Esophagus squamous epithelium (tissue), 4 donors: ENCODE measurements at regions not wholly inside any gene's neighbourhood (a gene's known extent, or its start where the extent isn't known, plus 50 kb on each side); places are given as distances from the start of the nearest gene placed in this dataset.

Source experiments
- POLR2A ChIP-seq, 4 donors: fragments of 450-650 bp; IDR thresholded peaks; one replicate each; pipeline ENCODE4 v1.6.1; 2017; ENCODE audit warnings: antibody characterized with exemption in 4 of 4, mild to moderate bottlenecking in 4 of 4, moderate library complexity in 3 of 4
- TF ChIP-seq, protein P1 (sequence below), 6 experiments: fragments of 450-650 bp in 4 of 6; fragments of 200-600 bp in 2 of 6; sonication (generic) in 2 of 6; IDR thresholded peaks; one replicate each; pipeline ENCODE4 v1.5.1; 2016 to 2019; ENCODE audit warnings: antibody characterized with exemption in 6 of 6, mild to moderate bottlenecking in 4 of 6, moderate library complexity in 4 of 6

- TF ChIP-seq, protein P1, sequence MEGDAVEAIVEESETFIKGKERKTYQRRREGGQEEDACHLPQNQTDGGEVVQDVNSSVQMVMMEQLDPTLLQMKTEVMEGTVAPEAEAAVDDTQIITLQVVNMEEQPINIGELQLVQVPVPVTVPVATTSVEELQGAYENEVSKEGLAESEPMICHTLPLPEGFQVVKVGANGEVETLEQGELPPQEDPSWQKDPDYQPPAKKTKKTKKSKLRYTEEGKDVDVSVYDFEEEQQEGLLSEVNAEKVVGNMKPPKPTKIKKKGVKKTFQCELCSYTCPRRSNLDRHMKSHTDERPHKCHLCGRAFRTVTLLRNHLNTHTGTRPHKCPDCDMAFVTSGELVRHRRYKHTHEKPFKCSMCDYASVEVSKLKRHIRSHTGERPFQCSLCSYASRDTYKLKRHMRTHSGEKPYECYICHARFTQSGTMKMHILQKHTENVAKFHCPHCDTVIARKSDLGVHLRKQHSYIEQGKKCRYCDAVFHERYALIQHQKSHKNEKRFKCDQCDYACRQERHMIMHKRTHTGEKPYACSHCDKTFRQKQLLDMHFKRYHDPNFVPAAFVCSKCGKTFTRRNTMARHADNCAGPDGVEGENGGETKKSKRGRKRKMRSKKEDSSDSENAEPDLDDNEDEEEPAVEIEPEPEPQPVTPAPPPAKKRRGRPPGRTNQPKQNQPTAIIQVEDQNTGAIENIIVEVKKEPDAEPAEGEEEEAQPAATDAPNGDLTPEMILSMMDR (IDR thresholded peaks at IDR 0.05), result no peak
- TF ChIP-seq POLR2A (IDR thresholded peaks at IDR 0.05), result no peak
These were observed 98.1 kb downstream of the YTHDF1 start for GRCh38 chr20:63117661-63118302.
